Liver (tissue), 3 donors: ENCODE measurements at regions not wholly inside any gene's neighbourhood (a gene's known extent, or its start where the extent isn't known, plus 50 kb on each side); places are given as distances from the start of the nearest gene placed in this dataset.

Source experiments
- CTCF ChIP-seq: fragments of 150-350 bp; IDR thresholded peaks from 2 replicates; pipeline ENCODE4 v1.5.1; 2017; ENCODE audit warnings: improper control_type of control experiment, low read depth, low read length; ENCODE audit not compliant: missing input control
- EGR1 ChIP-seq, 2 donors: IDR thresholded peaks; 2 replicates each; pipeline ENCODE4 v1.6.1; 2016 to 2018; ENCODE audit warnings: antibody characterized with exemption in 2 of 2, low read depth in 2 of 2
- FOXA2 ChIP-seq: IDR thresholded peaks from 2 replicates; pipeline ENCODE4 v1.6.1; 2016; ENCODE audit warnings: antibody characterized with exemption
- MAX ChIP-seq: IDR thresholded peaks from 2 replicates; pipeline ENCODE4 v1.6.1; 2016; ENCODE audit warnings: antibody characterized with exemption
- RAD21 ChIP-seq, 2 donors: IDR thresholded peaks; 2 replicates each; pipeline ENCODE4 v1.6.1; 2016; ENCODE audit warnings: antibody characterized with exemption in 2 of 2, mild to moderate bottlenecking in 2 of 2
- TAF1 ChIP-seq: conservative IDR thresholded peaks from 2 replicates; pipeline ENCODE4 v1.6.1; 2016; ENCODE audit warnings: antibody characterized with exemption, mild to moderate bottlenecking
- TF ChIP-seq, protein P1 (sequence below): IDR thresholded peaks from 2 replicates; pipeline ENCODE4 v1.6.1; 2016; ENCODE audit warnings: antibody characterized with exemption
- donor health status: healthy.
- donor health status: healthy.

DNA sequence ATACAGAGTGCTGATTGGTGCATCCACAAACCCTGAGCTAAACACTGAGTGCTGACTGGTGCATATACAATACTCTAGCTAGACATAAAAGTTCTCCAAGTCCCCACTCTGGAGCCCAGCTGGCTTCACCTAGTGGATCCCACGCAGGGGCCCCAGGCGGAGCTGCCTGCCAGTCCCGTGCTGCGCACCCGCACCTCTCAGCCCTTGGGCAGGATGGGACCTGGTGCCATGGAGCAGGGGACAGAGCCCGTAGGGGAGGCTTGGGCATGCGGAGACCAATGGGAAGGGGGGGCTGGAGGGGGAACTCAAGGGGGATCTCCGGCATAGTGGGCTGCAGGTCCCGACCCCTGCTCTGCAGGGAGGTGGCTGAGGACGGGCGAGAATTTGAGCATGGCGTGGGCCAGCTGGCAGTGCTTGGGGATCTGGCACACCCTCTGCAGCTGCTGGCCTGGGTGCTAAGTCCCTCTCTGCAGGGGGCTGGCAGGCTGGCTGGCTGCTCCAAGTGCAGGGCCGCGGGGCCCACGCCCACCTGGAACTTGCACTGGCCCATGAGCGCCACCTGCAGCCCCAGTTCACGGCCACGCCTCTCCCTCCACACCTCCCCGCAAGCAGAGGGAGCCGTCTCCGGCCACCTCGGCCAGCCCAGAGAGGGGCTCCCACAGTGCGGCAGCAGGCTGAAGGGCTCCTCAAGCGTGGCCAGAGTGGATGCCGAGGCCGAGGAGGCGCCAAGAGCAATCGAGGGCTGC lies 104.9 kb downstream of the NTMT2 start:
- TF ChIP-seq CTCF (no peak), TAF1 (no peak), EGR1 (IDR thresholded peaks at IDR 0.05; ENCODE audit: low read depth in 2 of 2) (no peak), MAX (no peak), FOXA2 (no peak), RAD21 (IDR thresholded peaks at IDR 0.05) (no peak)
- TF ChIP-seq, protein P1, sequence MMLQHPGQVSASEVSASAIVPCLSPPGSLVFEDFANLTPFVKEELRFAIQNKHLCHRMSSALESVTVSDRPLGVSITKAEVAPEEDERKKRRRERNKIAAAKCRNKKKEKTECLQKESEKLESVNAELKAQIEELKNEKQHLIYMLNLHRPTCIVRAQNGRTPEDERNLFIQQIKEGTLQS, result no peak
